IgD-negative memory B cell (primary cell): ENCODE measurements at regions not wholly inside any gene's neighbourhood (a gene's known extent, or its start where the extent isn't known, plus 50 kb on each side); places are given as distances from the start of the nearest gene placed in this dataset.
"Not testable (repeated sequence)": the region's sequence is repeated elsewhere in the genome, so short reads cannot be mapped to it uniquely, and the experiment has no call there.

Source experiments
- H3K27ac Mint-ChIP-seq, 3 donors: one replicate each; pipeline ENCODE4 v1.8.0; 2020 to 2022; ENCODE audit warnings: mild to moderate bottlenecking in 3 of 3, mixed read lengths in 3 of 3, moderate library complexity in 1 of 3
- H3K27me3 Mint-ChIP-seq: one replicate; pipeline ENCODE4 v1.8.0; 2021; ENCODE audit warnings: mixed read lengths
- H3K36me3 Mint-ChIP-seq: one replicate; pipeline ENCODE4 v1.8.0; 2020; ENCODE audit warnings: mild to moderate bottlenecking, mixed read lengths
- H3K4me1 Mint-ChIP-seq, 3 donors: one replicate each; pipeline ENCODE4 v1.8.0; 2020 to 2022; ENCODE audit warnings: mixed read lengths in 3 of 3, mild to moderate bottlenecking in 1 of 3
- H3K4me3 Mint-ChIP-seq, 4 donors: one replicate each; pipeline ENCODE4 v1.8.0; 2020 to 2022; ENCODE audit warnings: mild to moderate bottlenecking in 4 of 4, mixed read lengths in 4 of 4, moderate library complexity in 3 of 4
- H3K9me3 Mint-ChIP-seq, 3 donors: one replicate each; pipeline ENCODE4 v1.8.0; 2020 to 2021; ENCODE audit warnings: mixed read lengths in 3 of 3, mild to moderate bottlenecking in 1 of 3

DNA sequence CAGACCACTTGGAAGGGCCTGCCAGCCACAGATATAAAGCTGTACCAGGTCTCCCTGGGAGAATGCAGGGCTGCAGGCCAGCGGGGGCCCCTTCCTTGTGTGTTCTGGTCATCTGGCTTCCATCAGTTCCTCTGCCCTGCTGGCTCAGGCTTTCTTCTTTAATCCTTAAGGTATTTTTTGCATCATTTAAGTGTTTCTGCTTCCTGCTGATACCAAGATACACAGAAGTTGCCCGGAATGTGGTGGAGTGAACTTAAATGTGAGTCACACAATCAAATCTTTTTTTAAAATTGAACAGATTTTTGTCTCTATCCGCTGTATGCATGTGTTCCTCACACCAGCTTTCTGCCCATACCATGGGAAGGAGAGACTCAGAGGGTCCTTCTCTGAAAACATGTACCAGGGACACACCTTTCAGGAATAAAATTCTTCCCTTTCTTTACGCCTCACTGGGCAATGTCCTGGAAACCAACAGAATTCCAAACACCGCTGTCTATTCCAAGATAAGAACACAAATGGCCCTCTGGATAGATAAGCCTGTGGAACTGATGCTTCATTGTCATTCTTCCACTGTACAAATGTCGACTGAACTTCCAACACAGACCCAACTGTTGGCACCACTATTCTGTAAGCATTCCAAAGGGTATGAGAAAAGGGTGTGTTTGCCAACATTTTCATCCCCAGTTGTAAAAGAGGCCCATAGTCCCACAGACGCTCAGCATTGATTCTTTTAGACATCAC lies 206.2 kb upstream of the MYLIP start:
- Mint-ChIP-seq H3K9me3 (peaks cover 0 to 7% (median 2%) of the 10 kb centered on the region in 3 donors), H3K27me3 (no peaks in the 10 kb centered on the region), H3K27ac (no peak overlapping the region), H3K4me3 (no peak overlapping the region), H3K4me1 (peaks cover 0 to 3% (median 0%) of the 10 kb centered on the region in 3 donors), H3K36me3 (peaks cover 7% of the 10 kb centered on the region)

DNA sequence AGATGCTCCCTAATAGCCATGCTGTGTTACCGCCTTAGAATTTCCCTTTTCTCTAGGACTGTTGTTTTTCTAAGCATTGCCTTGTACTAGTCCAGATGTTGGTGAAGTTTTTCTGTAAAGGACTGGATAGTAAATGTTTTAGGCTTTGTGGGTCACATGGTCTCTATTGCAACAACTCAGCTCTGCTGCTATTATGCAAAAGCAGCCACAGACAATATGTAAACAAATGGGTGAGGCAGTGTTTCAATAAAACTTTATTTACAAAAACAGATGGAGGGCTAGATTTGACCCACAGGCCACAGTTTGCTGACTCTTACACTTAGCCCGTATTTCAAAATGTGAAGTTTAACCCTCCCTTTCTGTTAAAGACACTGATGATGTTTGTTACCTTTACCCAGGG lies 207.6 kb upstream of the MYLIP start:
- no peaks in the 10 kb centered on the region for H3K27me3 Mint-ChIP-seq
- H3K4me1 Mint-ChIP-seq: peaks cover 0 to 3% (median 0%) of the 10 kb centered on the region in 3 donors
- no peak overlapping the region for H3K27ac Mint-ChIP-seq
- H3K9me3 Mint-ChIP-seq: peaks cover 0 to 5% (median 0%) of the 10 kb centered on the region in 3 donors
- peaks cover 6% of the 10 kb centered on the region for H3K36me3 Mint-ChIP-seq
- H3K4me3 Mint-ChIP-seq: no peak overlapping the region

DNA sequence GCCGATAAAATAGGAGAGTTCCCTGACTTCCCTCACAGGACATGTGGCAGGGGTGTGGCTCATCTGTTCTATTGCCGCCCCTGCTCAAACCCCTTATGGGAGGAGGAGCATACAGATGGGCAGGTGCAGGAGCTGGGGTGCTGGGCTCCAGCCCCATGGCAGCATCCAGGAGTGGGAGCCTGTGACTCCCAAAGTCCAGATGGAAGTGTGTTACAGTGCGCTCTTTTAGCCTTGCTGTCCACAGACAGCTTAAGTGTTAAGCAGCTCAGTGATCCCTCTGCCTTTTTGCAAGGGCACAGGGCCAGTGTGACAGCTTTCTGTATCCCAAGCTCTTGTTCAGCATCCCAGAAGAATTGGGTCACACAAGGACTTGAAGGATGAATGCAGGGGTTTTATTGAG lies 212.3 kb upstream of the MYLIP start:
- no peaks in the 10 kb centered on the region for H3K27me3 Mint-ChIP-seq
- H3K4me1 Mint-ChIP-seq: peaks cover 0 to 4% (median 0%) of the 10 kb centered on the region in 3 donors
- H3K4me3 Mint-ChIP-seq: no peak overlapping the region
- H3K27ac Mint-ChIP-seq: no peak overlapping the region
- no peaks in the 10 kb centered on the region for H3K9me3 Mint-ChIP-seq
- H3K36me3 Mint-ChIP-seq: peaks cover 2% of the 10 kb centered on the region

DNA sequence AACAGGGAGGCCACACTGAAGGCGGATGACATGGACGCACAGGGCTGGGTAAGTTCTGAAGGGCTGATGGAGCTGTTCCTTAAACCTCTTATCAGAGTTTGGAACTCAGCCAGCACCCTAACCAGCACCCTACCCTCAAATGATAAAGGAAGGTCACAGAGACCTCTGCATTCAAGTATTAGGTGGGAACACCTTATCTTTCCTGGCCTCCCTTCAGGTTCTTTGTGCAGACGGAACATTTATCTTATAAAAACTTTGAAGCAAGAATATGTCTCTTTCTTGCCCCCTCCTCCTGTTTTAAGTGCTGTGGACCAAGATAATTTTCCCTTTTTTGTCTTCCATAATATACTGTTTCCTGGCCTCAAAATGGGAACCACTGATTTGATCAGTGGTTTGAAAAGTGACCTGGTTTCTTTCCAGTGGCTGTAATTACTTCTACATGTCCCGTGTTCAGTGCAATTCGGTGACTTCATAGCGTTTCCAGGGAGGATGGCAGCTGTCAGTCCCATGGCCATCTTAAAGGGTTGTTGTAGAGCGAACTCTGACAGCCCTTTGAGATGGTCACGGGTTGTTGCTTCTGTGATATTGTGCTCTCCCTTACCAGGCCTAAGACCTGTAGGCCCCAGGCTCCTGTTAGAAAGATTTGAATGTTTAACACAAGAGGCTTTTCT lies 213.2 kb upstream of the MYLIP start:
- Mint-ChIP-seq H3K36me3 (peaks cover 2% of the 10 kb centered on the region), H3K9me3 (no peaks in the 10 kb centered on the region), H3K4me3 (no peak overlapping the region), H3K27ac (no peak overlapping the region), H3K4me1 (peaks cover 0 to 4% (median 0%) of the 10 kb centered on the region in 3 donors), H3K27me3 (no peaks in the 10 kb centered on the region)

DNA sequence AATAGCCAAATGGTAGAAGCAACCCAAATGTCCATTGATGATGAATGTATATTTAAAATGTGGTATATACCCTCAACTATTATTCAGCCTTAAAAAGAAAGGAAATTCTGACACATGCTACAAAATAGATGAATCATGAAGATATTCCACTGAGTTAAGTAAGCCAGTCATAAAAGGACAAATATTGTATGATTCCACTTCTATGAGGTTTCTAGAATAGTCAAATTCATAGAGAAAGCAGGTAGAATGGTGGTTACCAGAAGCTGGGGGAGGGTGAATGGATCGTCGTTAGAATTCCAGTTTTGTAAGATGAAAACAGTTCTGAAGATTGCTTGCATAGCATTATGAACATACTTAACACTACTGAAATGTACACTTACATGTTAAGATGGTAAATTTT lies 214.3 kb upstream of the MYLIP start:
- no peaks in the 10 kb centered on the region for H3K27me3 Mint-ChIP-seq
- peaks cover 2% of the 10 kb centered on the region for H3K36me3 Mint-ChIP-seq
- H3K27ac Mint-ChIP-seq: no peak overlapping the region
- H3K4me1 Mint-ChIP-seq: peaks cover 0 to 4% (median 0%) of the 10 kb centered on the region in 3 donors
- H3K4me3 Mint-ChIP-seq: no peak overlapping the region
- no peaks in the 10 kb centered on the region for H3K9me3 Mint-ChIP-seq

DNA sequence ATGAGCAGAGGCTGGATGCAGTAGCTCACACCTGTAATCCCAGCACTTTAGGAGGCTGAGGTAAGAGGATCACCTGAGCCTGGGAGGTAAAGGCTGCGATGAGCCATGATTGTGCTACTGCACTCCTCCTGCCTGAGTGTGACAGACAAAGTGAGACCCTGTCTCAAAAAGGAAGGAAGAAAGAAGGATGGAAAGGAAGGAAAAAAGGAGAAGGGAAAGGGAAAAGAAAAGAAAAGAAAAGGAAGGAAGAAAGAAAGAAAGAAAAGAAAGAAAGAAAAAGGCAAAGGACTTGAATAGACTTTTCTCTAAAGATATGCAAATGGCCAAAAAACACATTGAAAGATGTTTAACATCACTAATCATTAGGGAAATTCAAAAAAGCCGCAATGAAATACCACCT lies 215.3 kb upstream of the MYLIP start:
- no peak overlapping the region for H3K4me3 Mint-ChIP-seq
- H3K27ac Mint-ChIP-seq: no peak overlapping the region
- peaks cover 2% of the 10 kb centered on the region for H3K36me3 Mint-ChIP-seq

DNA sequence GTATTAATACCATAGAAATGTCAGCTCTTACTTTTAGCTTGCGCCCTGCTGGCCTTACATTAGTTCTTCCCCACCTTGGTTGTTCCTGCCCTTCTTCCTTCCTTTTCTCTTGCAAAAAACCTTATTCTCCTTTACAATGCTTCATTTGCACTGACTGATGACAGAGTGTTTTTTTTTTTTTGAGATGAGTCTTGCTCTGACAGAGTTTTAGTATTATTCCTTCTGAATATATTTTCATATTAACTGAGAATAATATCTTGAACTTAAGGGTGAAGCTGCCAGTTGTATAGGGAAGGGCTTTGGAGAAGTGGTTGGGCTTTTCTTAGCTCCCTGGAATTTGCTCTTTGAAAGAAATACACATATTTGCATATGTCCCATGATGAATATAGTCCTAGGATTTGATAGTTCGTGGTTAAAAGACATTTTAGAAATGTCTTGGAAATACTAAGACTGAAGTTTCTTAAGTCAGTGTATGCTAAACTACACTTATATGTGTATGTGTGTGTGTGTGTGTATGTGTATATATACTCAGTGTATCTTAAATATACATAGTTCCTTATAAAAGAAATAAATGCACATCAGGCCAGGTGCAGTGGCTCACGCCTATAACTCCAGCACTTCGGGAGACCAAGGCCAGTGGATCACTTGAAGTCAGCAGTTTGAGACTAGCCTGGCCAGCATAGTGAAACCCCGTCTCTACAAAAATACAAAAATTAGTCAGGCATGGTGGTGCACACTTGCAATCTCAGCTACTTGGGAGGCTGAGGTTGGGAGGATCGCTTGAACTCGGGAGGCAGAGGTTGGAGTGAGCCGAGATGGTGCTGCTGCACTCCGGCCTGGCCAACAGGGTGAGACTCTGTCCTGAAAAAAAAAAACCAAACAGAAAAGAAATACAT lies 216.1 kb upstream of the MYLIP start:
- H3K27ac Mint-ChIP-seq: no peak overlapping the region
- H3K4me1 Mint-ChIP-seq: peaks cover 0 to 7% (median 0%) of the 10 kb centered on the region in 3 donors
- no peaks in the 10 kb centered on the region for H3K9me3 Mint-ChIP-seq
- H3K27me3 Mint-ChIP-seq: no peaks in the 10 kb centered on the region
- no peak overlapping the region for H3K4me3 Mint-ChIP-seq
- no peaks in the 10 kb centered on the region for H3K36me3 Mint-ChIP-seq

More for the DNA sequence above, 215.3 kb upstream of the MYLIP start:
- H3K9me3 Mint-ChIP-seq: no peaks in the 10 kb centered on the region
- H3K4me1 Mint-ChIP-seq: peaks cover 0 to 4% (median 0%) of the 10 kb centered on the region in 3 donors
- no peaks in the 10 kb centered on the region for H3K27me3 Mint-ChIP-seq

DNA sequence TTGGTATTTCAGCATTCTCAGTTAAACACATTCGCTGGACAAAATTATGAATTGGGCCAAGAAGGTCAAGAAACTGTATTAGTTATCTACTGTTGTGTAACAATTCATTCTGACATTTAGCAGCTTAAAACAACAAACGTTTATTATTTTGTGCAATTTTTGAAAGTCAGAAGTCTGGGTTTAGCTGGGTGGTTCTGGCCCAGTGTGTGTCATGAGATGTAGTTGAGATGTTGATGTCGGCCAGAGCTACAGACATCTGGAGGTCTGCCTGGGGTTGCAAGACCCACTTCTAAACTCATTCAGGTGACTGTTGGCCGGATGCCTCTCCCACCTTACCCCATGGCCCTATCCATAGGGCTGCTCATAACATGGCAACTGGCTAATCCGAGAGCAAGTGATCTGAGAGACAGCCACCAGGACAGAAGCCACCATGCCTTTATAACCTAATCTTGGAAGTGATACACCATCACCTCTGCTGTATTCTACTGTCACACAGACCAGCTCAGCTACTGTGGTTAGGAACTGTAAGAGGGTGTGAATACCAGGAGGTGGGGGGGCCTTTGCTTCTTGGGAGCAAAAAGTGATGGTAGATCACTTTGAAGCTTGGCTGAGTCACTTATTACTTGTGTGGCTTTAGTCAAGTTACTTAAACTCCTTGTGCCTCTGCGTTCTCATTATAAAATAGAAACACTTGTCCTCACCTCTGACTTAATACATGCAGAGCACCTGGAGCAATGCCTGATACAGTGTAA lies 217.0 kb upstream of the MYLIP start:
- Mint-ChIP-seq H3K9me3 (no peaks in the 10 kb centered on the region), H3K4me3 (no peak overlapping the region), H3K27ac (no peak overlapping the region), H3K27me3 (no peaks in the 10 kb centered on the region), H3K4me1 (peaks cover 3 to 13% (median 4%) of the 10 kb centered on the region in 3 donors), H3K36me3 (no peaks in the 10 kb centered on the region)

DNA sequence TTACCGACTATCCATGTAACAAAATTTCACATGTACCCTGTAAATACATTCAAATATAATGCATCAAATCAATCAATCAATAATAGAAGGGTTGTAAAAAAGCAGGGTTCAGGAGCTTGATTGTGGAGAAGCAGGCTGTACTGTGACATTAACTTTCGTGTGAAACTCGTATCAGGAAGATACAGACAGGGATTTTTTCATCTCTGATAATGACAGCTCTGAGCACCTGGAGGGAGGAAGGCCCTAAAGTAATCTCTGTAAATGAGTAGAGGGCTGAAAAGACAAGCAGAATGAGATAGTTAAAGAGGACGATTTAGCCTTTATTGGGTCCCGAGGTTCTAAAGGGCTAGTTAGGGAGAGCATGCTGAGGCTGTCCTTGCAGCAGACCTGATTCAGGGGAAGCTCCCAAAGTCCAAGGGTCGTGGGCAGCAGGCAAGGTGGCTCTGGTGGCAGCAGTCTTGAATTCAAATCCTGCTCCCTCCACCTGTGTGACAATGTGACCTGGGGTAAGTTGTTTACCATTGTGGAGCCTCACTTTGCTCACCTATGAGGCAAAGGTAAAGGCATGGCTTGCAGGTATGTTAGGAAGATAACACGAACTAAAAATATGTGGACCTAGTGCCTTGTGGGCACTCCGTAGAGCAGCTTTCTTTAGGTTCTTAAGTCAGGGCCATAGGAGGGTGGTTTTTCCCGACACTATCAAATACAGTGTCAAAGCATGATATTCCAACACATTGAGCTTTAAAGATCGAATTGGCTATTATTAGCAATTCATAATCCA lies 219.4 kb upstream of the MYLIP start:
- Mint-ChIP-seq H3K27me3 (no peaks in the 10 kb centered on the region), H3K4me1 (peaks cover 25 to 32% (median 25%) of the 10 kb centered on the region in 3 donors), H3K36me3 (no peaks in the 10 kb centered on the region), H3K4me3 (no peak overlapping the region), H3K9me3 (no peaks in the 10 kb centered on the region), H3K27ac (peak overlapping the region in 2 of 3 donors; percentile 12 to 53)

DNA sequence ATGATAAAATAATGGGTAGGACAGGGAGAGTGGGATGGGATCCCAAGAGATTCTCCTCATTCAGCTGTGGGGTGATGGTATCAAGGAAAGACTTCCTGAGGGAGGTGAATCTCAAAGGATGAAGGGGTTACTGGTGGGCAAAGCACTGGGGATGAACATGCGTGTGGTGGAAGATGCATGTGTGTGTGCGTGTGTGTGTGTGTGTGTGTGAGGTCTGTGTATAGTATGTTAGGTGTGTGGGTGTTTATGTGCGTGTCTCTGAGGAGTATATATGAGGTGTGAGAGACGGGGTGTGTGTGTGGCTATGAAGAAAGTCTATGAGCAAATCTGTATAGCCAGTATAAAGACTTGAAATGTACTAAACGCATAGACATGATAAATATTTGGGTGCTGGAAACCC lies 220.0 kb upstream of the MYLIP start:
- Mint-ChIP-seq H3K4me3 (no peak overlapping the region), H3K36me3 (no peaks in the 10 kb centered on the region), H3K9me3 (no peaks in the 10 kb centered on the region), H3K27ac (no peak overlapping the region), H3K27me3 (no peaks in the 10 kb centered on the region), H3K4me1 (peaks cover 26 to 32% (median 27%) of the 10 kb centered on the region in 3 donors)

DNA sequence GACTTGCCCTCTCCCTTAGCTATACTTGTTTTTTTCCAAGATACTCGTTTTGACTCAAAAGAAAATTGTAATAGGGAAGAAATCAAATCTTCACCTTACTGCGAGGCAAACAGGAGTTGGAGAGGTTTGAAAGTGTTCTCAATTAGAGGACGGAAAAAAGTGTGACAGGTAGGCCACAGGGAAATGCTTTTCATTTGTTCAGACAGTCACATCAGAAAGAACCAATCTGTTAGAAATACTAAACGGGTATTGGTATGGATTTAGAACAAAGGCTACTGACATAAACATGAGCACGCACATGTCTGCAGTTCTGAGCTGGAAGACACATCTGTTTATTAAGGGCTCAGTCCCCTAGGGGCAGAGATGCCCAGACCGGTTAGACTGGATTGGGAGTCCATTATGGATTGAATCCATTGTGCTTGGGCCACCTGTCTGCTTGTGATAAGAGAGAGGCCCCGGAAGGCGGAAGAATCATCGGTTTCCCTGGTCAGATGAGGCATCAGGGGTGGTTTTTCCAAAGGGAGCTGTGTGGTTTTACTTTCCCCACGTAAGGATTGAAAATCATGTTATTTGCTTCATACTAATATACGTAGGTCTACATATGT lies 220.9 kb upstream of the MYLIP start:
- no peak overlapping the region for H3K4me3 Mint-ChIP-seq
- H3K36me3 Mint-ChIP-seq: no peaks in the 10 kb centered on the region
- no peaks in the 10 kb centered on the region for H3K9me3 Mint-ChIP-seq
- peaks cover 27 to 37% (median 28%) of the 10 kb centered on the region in 3 donors for H3K4me1 Mint-ChIP-seq
- H3K27me3 Mint-ChIP-seq: no peaks in the 10 kb centered on the region
- H3K27ac Mint-ChIP-seq: no peak overlapping the region

DNA sequence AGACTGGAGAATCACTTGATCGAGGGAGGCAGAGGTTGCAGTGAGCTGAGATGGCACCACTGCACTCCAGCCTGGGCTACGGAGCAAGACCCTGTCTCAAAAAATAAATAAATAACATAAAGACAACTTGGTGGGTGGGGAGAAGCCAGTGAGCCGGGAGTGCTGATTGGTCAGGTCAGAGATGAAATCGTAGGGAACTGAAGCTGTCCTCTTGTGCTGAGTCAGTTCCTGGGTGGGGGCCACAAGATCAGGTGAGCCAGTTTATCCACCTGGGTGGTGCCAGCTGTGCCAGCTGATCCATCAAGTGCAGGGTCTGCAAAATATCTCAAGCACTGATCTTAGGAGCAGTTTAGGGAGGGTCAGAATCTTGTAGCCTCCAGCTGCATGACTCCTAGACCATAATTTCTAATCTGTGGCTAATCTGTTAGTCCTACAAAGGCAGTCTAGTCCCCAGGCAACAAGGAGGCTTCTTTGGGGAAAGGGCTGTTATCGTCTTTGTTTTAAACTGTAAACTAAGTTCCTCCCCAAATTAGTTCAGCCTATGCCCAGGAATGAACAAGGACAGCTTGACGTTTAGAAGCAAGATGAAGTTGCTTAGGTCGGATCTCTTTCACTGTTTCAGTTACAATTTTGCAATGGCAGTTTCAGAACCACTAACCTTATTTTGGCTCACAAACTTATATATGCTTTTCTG lies 221.5 kb upstream of the MYLIP start:
- peaks cover 30 to 33% (median 30%) of the 10 kb centered on the region in 3 donors for H3K4me1 Mint-ChIP-seq
- H3K4me3 Mint-ChIP-seq, H3K36me3 Mint-ChIP-seq, H3K27me3 Mint-ChIP-seq, H3K9me3 Mint-ChIP-seq: not testable (repeated sequence)
- H3K27ac Mint-ChIP-seq: peak overlapping the region in 1 of 3 donors; percentile 36

DNA sequence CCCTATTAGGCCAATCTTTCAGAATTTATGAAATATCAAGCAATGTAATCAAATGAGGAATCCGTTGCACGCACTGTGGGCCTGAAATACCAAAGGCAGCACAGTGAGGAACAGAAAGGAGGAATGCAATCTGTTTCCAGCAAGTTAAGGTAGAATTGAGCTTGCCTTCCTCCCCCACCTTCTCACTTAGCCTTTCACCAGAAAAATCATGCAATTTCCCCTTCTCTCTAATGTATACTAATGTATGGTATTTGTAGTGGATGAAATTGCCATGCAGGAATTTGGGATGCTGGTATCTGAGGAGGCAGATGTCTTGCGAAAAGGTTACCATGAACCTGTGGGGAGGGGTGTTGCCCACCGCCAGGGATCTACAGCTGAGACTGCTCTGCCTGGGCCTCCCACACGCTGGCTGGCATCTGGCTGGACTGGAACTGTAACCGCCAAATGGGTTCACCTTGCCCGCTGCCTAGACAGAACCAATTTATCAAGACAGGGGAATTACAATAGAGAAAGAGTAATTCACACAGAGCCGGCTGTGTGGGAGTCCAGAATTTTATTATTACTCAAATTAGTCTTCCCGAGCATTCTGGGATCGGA lies 222.4 kb upstream of the MYLIP start:
- peak overlapping the region in 2 of 3 donors; percentile 66 to 75 for H3K27ac Mint-ChIP-seq
- H3K9me3 Mint-ChIP-seq: no peaks in the 10 kb centered on the region
- no peaks in the 10 kb centered on the region for H3K27me3 Mint-ChIP-seq
- H3K4me3 Mint-ChIP-seq: peak overlapping the region in 2 of 4 donors; percentile 15 to 59
- H3K4me1 Mint-ChIP-seq: peaks cover 34 to 38% (median 34%) of the 10 kb centered on the region in 3 donors
- H3K36me3 Mint-ChIP-seq: no peaks in the 10 kb centered on the region
